ENCODE measurements at regions not wholly inside any gene's neighbourhood (a gene's known extent, or its start where the extent isn't known, plus 50 kb on each side); places are given as distances from the start of the nearest gene placed in this dataset.

GRCh38 chr16:85556456-85557082 is 56.6 kb upstream of the GSE1 start:
- Histone ChIP-seq H3K27me3 (ENCODE audit: control insufficient read depth in 1 of 2, insufficient read depth in 2 of 2, low read length in 2 of 2) (no peaks in the 10 kb centered on the region), H3K4me2 (ENCODE audit: low read depth, low read length) (peak overlapping the region; percentile 96), H3K36me3 (replicated peaks in 1 of 2; ENCODE audit: control insufficient read depth in 1 of 2, insufficient read depth in 2 of 2, low read length in 2 of 2) (no peaks in the 10 kb centered on the region), H3K27ac (ENCODE audit: extremely low read length, insufficient read depth, low read length) (peak overlapping the region; percentile 73), H3K9ac (ENCODE audit: insufficient read depth, low read depth, low read length) (peak overlapping the region; percentile 76), H3K4me3 (replicated peaks in 1 of 3; ENCODE audit: insufficient read depth in 1 of 3, low read depth in 2 of 3, low read length in 3 of 3) (peak overlapping the region; percentile 75 to 82 (median 78)), H4K20me1 (ENCODE audit: insufficient read depth, low read length) (peaks cover 25% of the 10 kb centered on the region; the same call in 1 of the 2 replicates), H2AFZ (ENCODE audit: low read length) (no peak overlapping the region), H3K4me1 (ENCODE audit: insufficient read depth, low read length) (peaks cover 67% of the 10 kb centered on the region), H3K9me3 (ENCODE audit: low read length) (no peaks in the 10 kb centered on the region), H3K79me2 (ENCODE audit: insufficient read depth, low read length) (peaks cover 52% of the 10 kb centered on the region)
- 0% methylated on average over 14 of the region's 65 CpGs for WGBS (ENCODE audit: low lambda C conversion rate)
- BruUV-seq (replicated peaks): no TSS peak
- intact Hi-C loops (cut with micrococcal nuclease; ENCODE audit: unreplicated experiment): loop anchor here (1.0 to 2.0 kb wide), 3 partner anchors 41 to 116 kb away; no protein-coding TSS in a partner anchor
- POLR2A ChIA-PET: interaction anchor here (0.6 to 2.4 kb wide), 20 partner anchors 12 to 166 kb away, joined by 3 to 53 read pairs (median 8); partner anchors contain the start of gene GSE1
- DNase-seq (ENCODE audit: low spot score) (no peak), FAIRE-seq (no peak), ATAC-seq (no peak)
- CTCF ChIA-PET (ENCODE audit: low intra/inter-chr PET ratio, low total read pairs): interaction anchor here (0.6 to 2.1 kb wide), 3 partner anchors 84 to 136 kb away, joined by 3 to 16 read pairs (median 3); no protein-coding TSS in a partner anchor
- in situ Hi-C loops (cut with HindIII; ENCODE audit: extremely low pct_ligation_motif_present, low pct_unique_long_range_greater_than_20kb): loop anchor here (5.0 kb wide), 1 partner anchor 114 kb away; no protein-coding TSS in a partner anchor
- no peak for TF ChIP-seq PPARG (CRISPR knock-in tag; conservative IDR thresholded peaks at IDR 0.05)
- no peak for TF ChIP-seq SMAD1 (CRISPR knock-in tag; IDR thresholded peaks at IDR 0.05; ENCODE audit: borderline replicate concordance, low read depth)
- TF ChIP-seq ZFP62 (CRISPR knock-in tag; IDR thresholded peaks at IDR 0.05): no peak
- no peak for TF ChIP-seq KDM5B (CRISPR knock-in tag; IDR thresholded peaks at IDR 0.05; ENCODE audit: borderline replicate concordance)
- no peak for TF ChIP-seq ZNF235 (CRISPR knock-in tag; IDR thresholded peaks at IDR 0.05; ENCODE audit: borderline replicate concordance)
- peak; percentile 29; the same call in 1 of the 2 replicates for TF ChIP-seq HDAC1 (CRISPR knock-in tag; IDR thresholded peaks at IDR 0.05)
- no peak for TF ChIP-seq TFDP2 (CRISPR knock-in tag; IDR thresholded peaks at IDR 0.05)
- peak; percentile 46; the same call in 1 of the 2 replicates for TF ChIP-seq SP4 (CRISPR knock-in tag; IDR thresholded peaks at IDR 0.05)
- TF ChIP-seq SNAPC4 (CRISPR knock-in tag; IDR thresholded peaks at IDR 0.05): no peak
- TF ChIP-seq ZIK1 (CRISPR knock-in tag; IDR thresholded peaks at IDR 0.05; ENCODE audit: borderline replicate concordance, low read depth): no peak
- TF ChIP-seq ZNF589 (CRISPR knock-in tag; conservative IDR thresholded peaks at IDR 0.05): no peak
- TF ChIP-seq ZBTB26 (CRISPR knock-in tag; IDR thresholded peaks at IDR 0.05; ENCODE audit: borderline replicate concordance): no peak
- no peak for TF ChIP-seq ZNF430 (CRISPR knock-in tag; IDR thresholded peaks at IDR 0.05)
